B cell (primary cell): ENCODE measurements at regions not wholly inside any gene's neighbourhood (a gene's known extent, or its start where the extent isn't known, plus 50 kb on each side); places are given as distances from the start of the nearest gene placed in this dataset.

ENCODE experiments used
- ATAC-seq: fragments of 200-7000 bp; cut with Tn5 transposase; one replicate; pipeline ENCODE4 v1.10.0; 2021; ENCODE audit warnings: low read depth, mild to moderate bottlenecking, moderate number of reproducible peaks, moderate library complexity
- CTCF ChIA-PET: fragments of 350-600 bp; sonication (Branson Sonifier 250); formaldehyde crosslinking; loops from one replicate; lab custom pipeline; 2021; ENCODE audit warnings: antibody characterized with exemption, inconsistent platforms; lab: Charles Lee
- POLR2A ChIA-PET: fragments of 350-600 bp; sonication (Branson Sonifier 250); formaldehyde crosslinking; loops from one replicate; lab custom pipeline; 2021; ENCODE audit warnings: antibody characterized with exemption; lab: Charles Lee
- DNase-seq: peaks from one replicate; pipeline ENCODE4 v3.0.0; 2013
- H2AFZ ChIP-seq: 2 replicates; pipeline ENCODE4 v1.6.1; 2012; ENCODE audit warnings: mild to moderate bottlenecking, low read depth, low read length; ENCODE audit not compliant: insufficient read depth, poor library complexity, severe bottlenecking
- H3K27ac ChIP-seq, 2 donors: 1 replicate in 1 of 2; 2 replicates in 1 of 2; pipeline ENCODE4 v1.5.1; 2012 to 2013; ENCODE audit warnings: low read length in 2 of 2, mild to moderate bottlenecking in 2 of 2, moderate library complexity in 1 of 2
- H3K27me3 ChIP-seq, 4 experiments: fragments of 200-600 bp in 1 of 4; sonication (generic) in 1 of 4; replicated peaks in 1 of 4; 1 replicate in 2 of 4; 2 replicates in 2 of 4; pipeline versions ENCODE4 v1.6.1 to v1.7.0; 2013 to 2016; ENCODE audit warnings: low read length in 3 of 4, mild to moderate bottlenecking in 2 of 4, mixed read lengths in 1 of 4, moderate library complexity in 1 of 4; ENCODE audit not compliant: insufficient read depth in 4 of 4, control insufficient read depth in 3 of 4; ENCODE audit errors: control extremely low read depth in 1 of 4
- H3K36me3 ChIP-seq, 2 experiments: replicated peaks in 1 of 2; 1 replicate in 1 of 2; 2 replicates in 1 of 2; pipeline versions ENCODE4 v1.6.1 to v1.7.1; 2013; ENCODE audit warnings: low read length in 1 of 2; ENCODE audit not compliant: insufficient read depth in 2 of 2, control insufficient read depth in 1 of 2; ENCODE audit errors: control extremely low read depth in 1 of 2, extremely low read depth in 1 of 2
- H3K4me1 ChIP-seq, 2 donors: fragments of 200-600 bp in 1 of 2; sonication (generic) in 1 of 2; 1 replicate in 1 of 2; 2 replicates in 1 of 2; pipeline versions ENCODE4 v1.5.1 to v1.6.1; 2013 to 2017; ENCODE audit warnings: low read length in 2 of 2; ENCODE audit not compliant: control insufficient read depth in 2 of 2, insufficient read depth in 2 of 2
- H3K4me2 ChIP-seq: replicated peaks from 2 replicates; pipeline ENCODE3; 2012; ENCODE audit warnings: mild to moderate bottlenecking, low read depth, low read length; ENCODE audit not compliant: poor library complexity, severe bottlenecking
- H3K4me3 ChIP-seq, 5 experiments: fragments of 200-600 bp in 1 of 5; sonication (generic) in 1 of 5; 1 replicate in 3 of 5; 2 replicates in 2 of 5; pipeline versions ENCODE4 v1.5.1 to v1.7.0; 2011 to 2016; ENCODE audit warnings: low read length in 4 of 5, mild to moderate bottlenecking in 4 of 5, low read depth in 2 of 5, control low read depth in 1 of 5, moderate library complexity in 1 of 5; ENCODE audit not compliant: insufficient read depth in 1 of 5; ENCODE audit errors: control extremely low read depth in 1 of 5, extremely low read depth in 1 of 5
- H3K79me2 ChIP-seq: fragments of 200-600 bp; sonication (generic); one replicate; pipeline ENCODE4 v1.6.0; 2016; ENCODE audit warnings: low read length; ENCODE audit not compliant: control insufficient read depth, insufficient read depth
- H3K9ac ChIP-seq: fragments of 200-600 bp; sonication (generic); 2 replicates; pipeline ENCODE4 v1.6.1; 2017; ENCODE audit warnings: mild to moderate bottlenecking, low read length, moderate library complexity
- H3K9me3 ChIP-seq, 3 donors: one replicate each; pipeline versions ENCODE4 v1.6.1 to v1.7.1; 2013; ENCODE audit warnings: low read length in 2 of 3; ENCODE audit not compliant: control insufficient read depth in 2 of 3, insufficient read depth in 1 of 3; ENCODE audit errors: control extremely low read depth in 1 of 3
- H4K20me1 ChIP-seq: 2 replicates; pipeline ENCODE4 v1.6.0; 2012; ENCODE audit warnings: mild to moderate bottlenecking, low read length; ENCODE audit not compliant: insufficient read depth, control insufficient read depth, poor library complexity, severe bottlenecking
- H3K27ac Mint-ChIP-seq: one replicate; pipeline ENCODE4 v1.8.0; 2021; ENCODE audit warnings: mixed read lengths
- H3K27me3 Mint-ChIP-seq: one replicate; pipeline ENCODE4 v1.8.0; 2021; ENCODE audit warnings: mixed read lengths
- H3K4me1 Mint-ChIP-seq: one replicate; pipeline ENCODE4 v1.8.0; 2021; ENCODE audit warnings: mixed read lengths
- H3K4me3 Mint-ChIP-seq: one replicate; pipeline ENCODE4 v1.8.0; 2021; ENCODE audit warnings: mixed read lengths
- H3K9me3 Mint-ChIP-seq: one replicate; pipeline ENCODE4 v1.8.0; 2022; ENCODE audit warnings: mixed read lengths; ENCODE audit not compliant: insufficient read depth
- EZH2 ChIP-seq: IDR thresholded peaks from 2 replicates; pipeline ENCODE4 v1.6.1; 2012; ENCODE audit warnings: borderline replicate concordance, low read depth, mild to moderate bottlenecking, moderate library complexity, low read length; ENCODE audit not compliant: insufficient read depth, poor library complexity, severe bottlenecking
- WGBS: methylation state at CpG from one replicate; pipeline ENCODE4 v1.1.5; 2013; ENCODE audit warnings: missing lambda C conversion rate; ENCODE audit not compliant: insufficient coverage; 5-methylcytosine and 5-hydroxymethylcytosine counted together
- intact Hi-C: fragments of 100-400 bp; cut with micrococcal nuclease; formaldehyde crosslinking; loops from one replicate; pipeline ENCODE4 v1.10.0; 2022
- TF ChIP-seq, protein P1 (sequence below): fragments of 200-600 bp; IDR thresholded peaks from one replicate; pipeline ENCODE4 v1.8.0; 2022; ENCODE audit warnings: antibody characterized with exemption, mild to moderate bottlenecking

DNA sequence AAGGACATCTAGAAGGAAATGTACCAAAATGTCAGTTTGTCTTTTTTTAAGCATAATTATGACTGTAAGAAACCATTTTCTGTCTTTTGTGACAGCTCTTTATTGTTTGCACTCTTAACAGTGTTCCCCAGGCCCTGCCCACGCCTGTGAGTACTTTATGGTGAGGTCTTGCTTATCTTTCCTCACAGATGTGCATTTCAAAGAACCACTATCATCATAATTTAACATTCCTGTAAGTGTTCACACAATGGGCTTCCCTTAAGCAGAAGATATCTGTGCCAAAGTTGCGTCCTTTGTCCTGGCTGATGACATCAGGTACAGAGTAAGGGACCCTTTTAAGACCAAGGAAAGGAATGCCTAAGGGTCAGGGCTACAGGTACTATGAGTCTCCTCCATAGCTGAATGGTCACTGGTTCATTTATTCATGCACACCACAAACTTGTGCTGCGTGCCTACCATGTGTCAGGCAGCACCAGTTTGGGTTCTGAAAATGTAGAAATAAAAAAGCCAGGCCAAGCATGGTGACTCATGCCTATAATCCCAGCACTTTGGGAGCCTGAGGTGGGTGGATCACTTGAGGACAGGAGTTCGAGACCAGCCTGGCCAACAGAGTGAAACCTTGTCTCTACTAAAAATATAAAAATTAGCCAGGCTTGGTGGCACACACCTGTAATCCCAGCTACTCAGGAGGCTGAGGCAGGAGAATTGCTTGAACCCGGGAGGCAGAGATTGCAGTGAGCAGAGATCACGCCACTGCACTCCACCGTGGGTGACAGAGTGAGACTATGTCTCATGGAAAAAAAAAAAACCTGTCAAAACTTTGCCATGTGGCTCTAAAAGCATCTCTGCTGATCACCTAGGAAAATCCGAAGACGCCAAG, 55.4 kb upstream of the NLK start:
- Histone ChIP-seq H4K20me1 (no peaks in the 10 kb centered on the region), H3K36me3 (no peaks in the 10 kb centered on the region), H3K4me3 (no peak overlapping the region), H3K79me2 (no peaks in the 10 kb centered on the region), H3K4me2 (no peak overlapping the region), H3K9me3 (peaks cover 0 to 2% (median 0%) of the 10 kb centered on the region in 3 donors), H3K27me3 (peaks cover 0 to 18% (median 2%) of the 10 kb centered on the region in 4 experiments), H2AFZ (no peak overlapping the region), H3K4me1 (peaks cover 7 to 12% of the 10 kb centered on the region in 2 donors), H3K27ac (no peak overlapping the region), H3K9ac (no peak overlapping the region)
- Mint-ChIP-seq H3K9me3 (no peaks in the 10 kb centered on the region), H3K4me3 (no peak overlapping the region), H3K4me1 (peaks cover 16% of the 10 kb centered on the region), H3K27ac (no peak overlapping the region), H3K27me3 (peaks cover 17% of the 10 kb centered on the region)
- no peak for ATAC-seq
- CTCF ChIA-PET, result no interaction called here
- no peak for DNase-seq
- TF ChIP-seq, protein P1, sequence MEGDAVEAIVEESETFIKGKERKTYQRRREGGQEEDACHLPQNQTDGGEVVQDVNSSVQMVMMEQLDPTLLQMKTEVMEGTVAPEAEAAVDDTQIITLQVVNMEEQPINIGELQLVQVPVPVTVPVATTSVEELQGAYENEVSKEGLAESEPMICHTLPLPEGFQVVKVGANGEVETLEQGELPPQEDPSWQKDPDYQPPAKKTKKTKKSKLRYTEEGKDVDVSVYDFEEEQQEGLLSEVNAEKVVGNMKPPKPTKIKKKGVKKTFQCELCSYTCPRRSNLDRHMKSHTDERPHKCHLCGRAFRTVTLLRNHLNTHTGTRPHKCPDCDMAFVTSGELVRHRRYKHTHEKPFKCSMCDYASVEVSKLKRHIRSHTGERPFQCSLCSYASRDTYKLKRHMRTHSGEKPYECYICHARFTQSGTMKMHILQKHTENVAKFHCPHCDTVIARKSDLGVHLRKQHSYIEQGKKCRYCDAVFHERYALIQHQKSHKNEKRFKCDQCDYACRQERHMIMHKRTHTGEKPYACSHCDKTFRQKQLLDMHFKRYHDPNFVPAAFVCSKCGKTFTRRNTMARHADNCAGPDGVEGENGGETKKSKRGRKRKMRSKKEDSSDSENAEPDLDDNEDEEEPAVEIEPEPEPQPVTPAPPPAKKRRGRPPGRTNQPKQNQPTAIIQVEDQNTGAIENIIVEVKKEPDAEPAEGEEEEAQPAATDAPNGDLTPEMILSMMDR, result no peak
- TF ChIP-seq EZH2, result no peak
- POLR2A ChIA-PET, result no interaction called here
- 86% methylated on average over 6 of the region's 9 CpGs for WGBS
- intact Hi-C loops, result no loop called here

DNA sequence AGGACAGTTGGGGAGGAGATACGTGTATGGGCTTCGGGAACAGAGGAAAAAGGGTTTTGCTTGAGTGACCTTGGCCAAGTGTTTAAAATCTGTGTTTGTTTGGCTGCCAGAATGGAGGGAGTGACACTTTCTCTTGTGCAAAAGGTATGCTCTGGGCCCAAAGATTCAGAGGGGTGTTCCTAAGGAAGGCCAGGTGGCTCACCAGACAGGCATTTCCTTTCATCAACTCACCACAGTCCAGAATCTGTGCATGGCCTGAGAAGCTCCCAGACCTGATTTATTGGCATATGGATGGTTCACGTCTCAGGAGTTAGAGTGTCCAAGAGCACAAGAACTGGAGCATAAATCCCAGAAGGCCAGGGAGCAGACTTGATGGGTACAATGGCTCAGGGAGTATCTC, 53.4 kb upstream of the NLK start:
- Histone ChIP-seq H3K27ac (no peak overlapping the region), H3K4me3 (no peak overlapping the region), H3K9me3 (peaks cover 0 to 2% (median 0%) of the 10 kb centered on the region in 3 donors), H3K4me1 (peaks cover 7 to 12% of the 10 kb centered on the region in 2 donors), H3K9ac (no peak overlapping the region), H3K4me2 (no peak overlapping the region), H3K79me2 (no peaks in the 10 kb centered on the region), H2AFZ (no peak overlapping the region), H4K20me1 (no peaks in the 10 kb centered on the region), H3K36me3 (no peaks in the 10 kb centered on the region), H3K27me3 (peaks cover 0 to 27% (median 6%) of the 10 kb centered on the region in 4 experiments)
- 91% methylated on average over 3 of the region's 3 CpGs for WGBS
- intact Hi-C loops, result no loop called here
- TF ChIP-seq, protein P1, result no peak
- TF ChIP-seq EZH2, result no peak
- POLR2A ChIA-PET, result no interaction called here
- H3K9me3 Mint-ChIP-seq, result no peaks in the 10 kb centered on the region
- CTCF ChIA-PET, result no interaction called here
- H3K4me1 Mint-ChIP-seq, result peaks cover 14% of the 10 kb centered on the region
- ATAC-seq (no peak), DNase-seq (no peak)
- no peak overlapping the region for H3K4me3 Mint-ChIP-seq
- H3K27me3 Mint-ChIP-seq, result peaks cover 14% of the 10 kb centered on the region
- H3K27ac Mint-ChIP-seq, result no peak overlapping the region
